T-helper 17 cell (primary cell): ENCODE measurements at regions not wholly inside any gene's neighbourhood (a gene's known extent, or its start where the extent isn't known, plus 50 kb on each side); places are given as distances from the start of the nearest gene placed in this dataset.

Source experiments
- ATAC-seq: fragments of 150-1000 bp; cut with Tn5 transposase; 2 replicates; pipeline ENCODE4 v1.10.0; 2021; ENCODE audit warnings: mild to moderate bottlenecking, moderate library complexity
- DNase-seq, 3 donors: peaks; one replicate each; pipeline versions ENCODE4 v3.0.0 to v3.0.0-alpha.2; 2020 to 2021
- H3K9me3 ChIP-seq: one replicate; pipeline ENCODE4 v1.7.0; 2013; ENCODE audit warnings: low read length, mild to moderate bottlenecking; ENCODE audit not compliant: control insufficient read depth, poor library complexity, severe bottlenecking
- H3K27ac Mint-ChIP-seq: one replicate; pipeline ENCODE4 v1.8.0; 2022; ENCODE audit warnings: mild to moderate bottlenecking, moderate library complexity, mixed read lengths
- H3K27me3 Mint-ChIP-seq: one replicate; pipeline ENCODE4 v1.8.0; 2022; ENCODE audit warnings: mixed read lengths
- H3K36me3 Mint-ChIP-seq: one replicate; pipeline ENCODE4 v1.8.0; 2022; ENCODE audit warnings: low read depth, mixed read lengths
- H3K4me1 Mint-ChIP-seq: one replicate; pipeline ENCODE4 v1.8.0; 2022; ENCODE audit warnings: mild to moderate bottlenecking, mixed read lengths
- H3K4me3 Mint-ChIP-seq: one replicate; pipeline ENCODE4 v1.8.0; 2022; ENCODE audit warnings: mild to moderate bottlenecking, moderate library complexity, mixed read lengths

- Mint-ChIP-seq H3K36me3 (peaks cover 2% of the 10 kb centered on the region), H3K27me3 (peaks cover 40% of the 10 kb centered on the region), H3K4me3 (no peak overlapping the region), H3K27ac (no peak overlapping the region), H3K4me1 (peaks cover 3% of the 10 kb centered on the region)
- DNase-seq, result no peak
- ATAC-seq, result no peak
- no peaks in the 10 kb centered on the region for H3K9me3 ChIP-seq
Measured at GRCh38 chr3:45318689-45319088, 69.7 kb upstream of the LARS2 start.

GRCh38 chr3:45319231-45319995 is 69.0 kb upstream of the LARS2 start:
- DNase-seq, result no peak
- no peak overlapping the region for H3K27ac Mint-ChIP-seq
- peaks cover 40% of the 10 kb centered on the region for H3K27me3 Mint-ChIP-seq
- H3K4me1 Mint-ChIP-seq, result peaks cover 3% of the 10 kb centered on the region
- no peak for ATAC-seq
- H3K36me3 Mint-ChIP-seq, result peaks cover 2% of the 10 kb centered on the region
- no peaks in the 10 kb centered on the region for H3K9me3 ChIP-seq
- no peak overlapping the region for H3K4me3 Mint-ChIP-seq

GRCh38 chr3:45319996-45320305 is 68.4 kb upstream of the LARS2 start:
- Mint-ChIP-seq H3K36me3 (peaks cover 2% of the 10 kb centered on the region), H3K4me1 (peaks cover 3% of the 10 kb centered on the region), H3K4me3 (no peak overlapping the region), H3K27me3 (peaks cover 45% of the 10 kb centered on the region), H3K27ac (no peak overlapping the region)
- DNase-seq (no peak), ATAC-seq (no peak)
- no peaks in the 10 kb centered on the region for H3K9me3 ChIP-seq

- no peak overlapping the region for H3K27ac Mint-ChIP-seq
Measured at GRCh38 chr3:45320986-45321385, 67.4 kb upstream of the LARS2 start.

GRCh38 chr3:45321607-45322391 is 66.6 kb upstream of the LARS2 start:
- Mint-ChIP-seq H3K4me1 (peaks cover 3% of the 10 kb centered on the region), H3K27me3 (peaks cover 54% of the 10 kb centered on the region), H3K36me3 (peaks cover 2% of the 10 kb centered on the region), H3K4me3 (no peak overlapping the region), H3K27ac (no peak overlapping the region)
- no peak for DNase-seq
- H3K9me3 ChIP-seq, result no peaks in the 10 kb centered on the region
- ATAC-seq, result peak; percentile 28

More at GRCh38 chr3:45320986-45321385, 67.4 kb upstream of the LARS2 start:
- H3K9me3 ChIP-seq, result no peaks in the 10 kb centered on the region
- Mint-ChIP-seq H3K4me1 (peaks cover 3% of the 10 kb centered on the region), H3K36me3 (peaks cover 2% of the 10 kb centered on the region), H3K27me3 (peaks cover 46% of the 10 kb centered on the region), H3K4me3 (no peak overlapping the region)
- DNase-seq (no peak), ATAC-seq (no peak)

- Mint-ChIP-seq H3K4me3 (no peak overlapping the region), H3K27ac (no peak overlapping the region), H3K36me3 (peaks cover 2% of the 10 kb centered on the region), H3K27me3 (peaks cover 58% of the 10 kb centered on the region), H3K4me1 (peaks cover 3% of the 10 kb centered on the region)
- no peak for DNase-seq
- no peak for ATAC-seq
- no peaks in the 10 kb centered on the region for H3K9me3 ChIP-seq
Measured at GRCh38 chr3:45322616-45323015, 65.8 kb upstream of the LARS2 start.

GRCh38 chr3:45325676-45326075 is 62.7 kb upstream of the LARS2 start:
- H3K4me1 Mint-ChIP-seq, result peaks cover 11% of the 10 kb centered on the region
- no peak for ATAC-seq
- peaks cover 67% of the 10 kb centered on the region for H3K27me3 Mint-ChIP-seq
- H3K27ac Mint-ChIP-seq, result no peak overlapping the region
- H3K4me3 Mint-ChIP-seq, result no peak overlapping the region
- DNase-seq, result no peak
- no peaks in the 10 kb centered on the region for H3K9me3 ChIP-seq
- peaks cover 2% of the 10 kb centered on the region for H3K36me3 Mint-ChIP-seq

- Mint-ChIP-seq H3K4me3 (no peak overlapping the region), H3K27ac (no peak overlapping the region), H3K36me3 (peaks cover 3% of the 10 kb centered on the region), H3K27me3 (peaks cover 79% of the 10 kb centered on the region), H3K4me1 (peaks cover 7% of the 10 kb centered on the region)
- H3K9me3 ChIP-seq, result no peaks in the 10 kb centered on the region
- DNase-seq, result no peak
- no peak for ATAC-seq
Measured at GRCh38 chr3:45329761-45330305, 58.5 kb upstream of the LARS2 start.

- H3K4me3 Mint-ChIP-seq, result no peak overlapping the region
- peaks cover 82% of the 10 kb centered on the region for H3K27me3 Mint-ChIP-seq
- DNase-seq, result no peak
- peak; percentile 21 for ATAC-seq
- H3K9me3 ChIP-seq, result no peaks in the 10 kb centered on the region
- peaks cover 7% of the 10 kb centered on the region for H3K4me1 Mint-ChIP-seq
- peaks cover 5% of the 10 kb centered on the region for H3K36me3 Mint-ChIP-seq
- H3K27ac Mint-ChIP-seq, result no peak overlapping the region
Measured at GRCh38 chr3:45330510-45331295, 57.7 kb upstream of the LARS2 start.

GRCh38 chr3:45332493-45332892 is 55.9 kb upstream of the LARS2 start:
- H3K27me3 Mint-ChIP-seq, result peaks cover 80% of the 10 kb centered on the region

GRCh38 chr3:45332901-45333407 is 55.4 kb upstream of the LARS2 start:
- no peak for ATAC-seq
- no peak for DNase-seq
- Mint-ChIP-seq H3K4me1 (peaks cover 7% of the 10 kb centered on the region), H3K27me3 (peaks cover 77% of the 10 kb centered on the region), H3K27ac (no peak overlapping the region), H3K4me3 (no peak overlapping the region), H3K36me3 (peaks cover 6% of the 10 kb centered on the region)
- no peaks in the 10 kb centered on the region for H3K9me3 ChIP-seq

More at GRCh38 chr3:45332493-45332892, 55.9 kb upstream of the LARS2 start:
- H3K9me3 ChIP-seq, result no peaks in the 10 kb centered on the region
- ATAC-seq (no peak), DNase-seq (no peak)
- peaks cover 6% of the 10 kb centered on the region for H3K36me3 Mint-ChIP-seq
- no peak overlapping the region for H3K4me3 Mint-ChIP-seq
- peaks cover 7% of the 10 kb centered on the region for H3K4me1 Mint-ChIP-seq
- H3K27ac Mint-ChIP-seq, result no peak overlapping the region

GRCh38 chr3:45333549-45333948 is 54.8 kb upstream of the LARS2 start:
- Mint-ChIP-seq H3K36me3 (peaks cover 6% of the 10 kb centered on the region), H3K27ac (no peak overlapping the region), H3K4me3 (no peak overlapping the region)

More at GRCh38 chr3:45333549-45333948, 54.8 kb upstream of the LARS2 start:
- peaks cover 78% of the 10 kb centered on the region for H3K27me3 Mint-ChIP-seq
- H3K4me1 Mint-ChIP-seq, result peaks cover 7% of the 10 kb centered on the region
- H3K9me3 ChIP-seq, result no peaks in the 10 kb centered on the region
- no peak for ATAC-seq
- no peak for DNase-seq
